PC-9 (cell line): ENCODE measurements at regions not wholly inside any gene's neighbourhood (a gene's known extent, or its start where the extent isn't known, plus 50 kb on each side); places are given as distances from the start of the nearest gene placed in this dataset.

Experiments used
- CTCF ChIP-seq: fragments of 200-600 bp; sonication (generic); conservative IDR thresholded peaks from 2 replicates; pipeline ENCODE4 v1.6.1; 2017; ENCODE audit warnings: mixed run types, antibody characterized with exemption, mild to moderate bottlenecking, moderate library complexity
- EZH2 ChIP-seq: fragments of 200-600 bp; sonication (generic); IDR thresholded peaks from 2 replicates; pipeline ENCODE4 v1.8.0; 2017; ENCODE audit warnings: antibody characterized with exemption, low read depth

GRCh38 chr4:1469043-1469442, 62.8 kb upstream of the NKX1-1 start:
- no peak for TF ChIP-seq CTCF
- TF ChIP-seq EZH2: no peak
